HCT116 (cell line): ENCODE measurements at regions not wholly inside any gene's neighbourhood (a gene's known extent, or its start where the extent isn't known, plus 50 kb on each side); places are given as distances from the start of the nearest gene placed in this dataset.
"Not testable (repeated sequence)": the region's sequence is repeated elsewhere in the genome, so short reads cannot be mapped to it uniquely, and the experiment has no call there.

Experiments used
- ATAC-seq: fragments of 200-7000 bp; cut with Tn5 transposase; 2 replicates; pipeline ENCODE4 v1.9.1; 2020; ENCODE audit warnings: mild to moderate bottlenecking, moderate library complexity
- BruUV-seq: library from RNA; stranded (reverse); fragments of 400-500 nt; replicated peaks from 2 replicates; lab custom pipeline; 2021; lab: Mats Ljungman, UMichigan
- CTCF ChIA-PET: fragments of 300-600 bp; sonication (Branson Sonifier 250); formaldehyde crosslinking; loops from one replicate; lab custom pipeline; 2021; ENCODE audit warnings: antibody characterized with exemption; lab: Charles Lee
- POLR2A ChIA-PET: fragments of 300-600, 350-600 bp; sonication (Branson Sonifier 250); formaldehyde crosslinking; loops from one replicate; lab custom pipeline; 2021; ENCODE audit warnings: antibody characterized with exemption; lab: Charles Lee
- RAD21 ChIA-PET, 2 experiments: fragments of 300-600 bp; sonication (Branson Sonifier 250); formaldehyde crosslinking; loops; one replicate each; lab custom pipeline; 2023; ENCODE audit warnings: low total read pairs in 2 of 2; ENCODE audit not compliant: uncharacterized antibody in 2 of 2, unreplicated experiment in 2 of 2, low non-redundant PET in 1 of 2; lab: Charles Lee
- DNase-seq: peaks from one replicate; pipeline ENCODE4 v3.0.0-alpha.2; 2010; ENCODE audit warnings: low read depth, low spot score
- H2AFZ ChIP-seq: fragments of 200-600 bp; shearing (Covaris generic), sonication (generic); 2 replicates; pipeline ENCODE4 v1.6.1; 2017; ENCODE audit warnings: low read depth, mixed run types, mixed read lengths, antibody characterized with exemption, low read length; ENCODE audit not compliant: poor library complexity, severe bottlenecking
- H3K27ac ChIP-seq: 2 replicates; pipeline ENCODE4 v1.5.1; 2012; ENCODE audit warnings: low read depth, low read length
- H3K27me3 ChIP-seq: fragments of 200-600 bp; sonication (generic); 2 replicates; pipeline ENCODE4 v1.6.1; 2016; ENCODE audit warnings: mixed run types, low read length, mixed read lengths; ENCODE audit not compliant: insufficient read depth
- H3K36me3 ChIP-seq, 2 experiments: fragments of 200-500 bp in 1 of 2; fragments of 200-600 bp in 1 of 2; sonication (Bioruptor generic) in 1 of 2; sonication (generic) in 1 of 2; 2 replicates each; pipeline versions ENCODE4 v1.5.1 to v1.6.1; 2014 to 2016; ENCODE audit warnings: low read length in 2 of 2, inconsistent platforms in 1 of 2, mixed read lengths in 1 of 2, mixed run types in 1 of 2; ENCODE audit not compliant: insufficient read depth in 2 of 2, control insufficient read depth in 1 of 2
- H3K4me1 ChIP-seq, 2 experiments: fragments of 200-600 bp in 1 of 2; sonication (generic) in 1 of 2; 2 replicates each; pipeline versions ENCODE4 v1.5.1 to v1.6.1; 2012 to 2017; ENCODE audit warnings: low read length in 2 of 2, inconsistent platforms in 1 of 2, mild to moderate bottlenecking in 1 of 2, mixed read lengths in 1 of 2, mixed run types in 1 of 2, moderate library complexity in 1 of 2; ENCODE audit not compliant: insufficient read depth in 2 of 2, control insufficient read depth in 1 of 2
- H3K4me2 ChIP-seq: fragments of 200-600 bp; sonication (generic); 2 replicates; pipeline ENCODE4 v1.6.1; 2017; ENCODE audit warnings: mixed run types, low read length, mixed read lengths
- H3K4me3 ChIP-seq, 2 experiments: fragments of 200-600 bp in 1 of 2; sonication (generic) in 1 of 2; replicated peaks in 1 of 2; 2 replicates each; pipeline ENCODE4 v1.5.1; 2011 to 2016; ENCODE audit warnings: low read length in 2 of 2, control low read depth in 1 of 2, low read depth in 1 of 2, mild to moderate bottlenecking in 1 of 2, mixed read lengths in 1 of 2, mixed run types in 1 of 2
- H3K79me2 ChIP-seq: fragments of 200-600 bp; sonication (generic); 2 replicates; pipeline ENCODE4 v1.6.1; 2017; ENCODE audit warnings: mild to moderate bottlenecking, mixed run types, low read length, moderate library complexity, mixed read lengths; ENCODE audit not compliant: insufficient read depth
- H3K9ac ChIP-seq: fragments of 200-600 bp; sonication (generic); 2 replicates; pipeline ENCODE4 v1.6.1; 2016; ENCODE audit warnings: low read length, mixed read lengths
- H3K9me2 ChIP-seq: fragments of 200-600 bp; sonication (generic), shearing (Covaris generic); 2 replicates; pipeline ENCODE4 v1.6.1; 2017; ENCODE audit warnings: mixed run types, mild to moderate bottlenecking, moderate library complexity; ENCODE audit not compliant: insufficient read depth
- H3K9me3 ChIP-seq, 2 experiments: fragments of 200-500 bp in 1 of 2; fragments of 200-600 bp in 1 of 2; sonication (Bioruptor generic) in 1 of 2; sonication (generic) in 1 of 2; 2 replicates each; pipeline ENCODE4 v1.6.1; 2014 to 2017; ENCODE audit warnings: low read length in 2 of 2, mixed read lengths in 2 of 2, inconsistent platforms in 1 of 2, low read depth in 1 of 2, mild to moderate bottlenecking in 1 of 2, mixed run types in 1 of 2, moderate library complexity in 1 of 2; ENCODE audit not compliant: control insufficient read depth in 1 of 2, insufficient read depth in 1 of 2
- H4K20me1 ChIP-seq: fragments of 200-600 bp; sonication (generic), shearing (Covaris generic); 2 replicates; pipeline ENCODE4 v1.6.1; 2017; ENCODE audit warnings: mixed run types, mild to moderate bottlenecking, moderate library complexity; ENCODE audit not compliant: insufficient read depth
- EGR1 ChIP-seq: IDR thresholded peaks from 2 replicates; pipeline ENCODE4 v1.6.1; 2012; ENCODE audit warnings: low read depth
- EZH2 ChIP-seq: fragments of 200-600 bp; sonication (generic); IDR thresholded peaks from 2 replicates; pipeline ENCODE4 v1.6.1; 2017; ENCODE audit warnings: antibody characterized with exemption, mixed run types
- JUND ChIP-seq: IDR thresholded peaks from 2 replicates; pipeline ENCODE4 v1.6.1; 2012
- RAD21 ChIP-seq: IDR thresholded peaks from 2 replicates; pipeline ENCODE4 v1.6.1; 2012; ENCODE audit warnings: low read depth, mild to moderate bottlenecking
- SIN3A ChIP-seq: IDR thresholded peaks from 2 replicates; pipeline ENCODE4 v1.6.1; 2012; ENCODE audit warnings: low read depth
- SP1 ChIP-seq: IDR thresholded peaks from 2 replicates; pipeline ENCODE4 v1.6.1; 2012; ENCODE audit warnings: low read depth
- intact Hi-C: fragments of 100-400 bp; cut with micrococcal nuclease; formaldehyde crosslinking; loops from 2 replicates; pipeline ENCODE4 v1.10.0; 2022
- TF ChIP-seq, protein P1 (sequence below), 3 experiments: fragments of 200-600 bp in 1 of 3; sonication (generic) in 1 of 3; IDR thresholded peaks in 2 of 3; conservative IDR thresholded peaks in 1 of 3; 2 replicates each; pipeline ENCODE4 v1.5.1; 2012 to 2017; ENCODE audit warnings: low read depth in 2 of 3, low read length in 2 of 3, antibody characterized with exemption in 1 of 3, borderline replicate concordance in 1 of 3, control low read depth in 1 of 3, mild to moderate bottlenecking in 1 of 3, mixed read lengths in 1 of 3, mixed run types in 1 of 3, moderate library complexity in 1 of 3; ENCODE audit not compliant: insufficient read depth in 1 of 3

DNA sequence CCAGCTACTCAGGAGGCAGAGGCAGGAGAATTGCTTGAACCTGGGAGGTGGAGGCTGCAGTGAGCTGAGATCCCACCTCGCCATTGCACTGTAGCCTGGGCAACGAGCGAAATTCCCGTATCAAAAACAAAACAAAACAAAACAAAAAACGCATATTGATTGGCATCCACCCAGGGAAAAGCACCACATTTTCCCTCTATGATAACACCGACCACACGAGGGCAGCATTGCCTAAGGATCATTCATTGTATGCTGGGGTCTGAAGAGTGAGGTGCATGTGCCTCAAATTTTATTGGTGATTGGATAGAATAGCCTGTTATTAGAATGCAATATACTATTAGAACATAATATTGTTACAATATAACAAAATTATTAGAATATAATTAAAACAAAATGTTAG is 433.1 kb upstream of the AMELY start:
- CTCF ChIA-PET: no interaction called here
- no peaks in the 10 kb centered on the region for H3K4me1 ChIP-seq
- H2AFZ ChIP-seq: no peak overlapping the region
- H3K9me2 ChIP-seq: no peaks in the 10 kb centered on the region
- no peaks in the 10 kb centered on the region for H3K79me2 ChIP-seq
- POLR2A ChIA-PET: no interaction called here
- H3K4me3 ChIP-seq: no peak overlapping the region
- no peaks in the 10 kb centered on the region for H4K20me1 ChIP-seq
- H3K4me2 ChIP-seq: no peak overlapping the region
- intact Hi-C loops: no loop called here
- no peaks in the 10 kb centered on the region for H3K36me3 ChIP-seq
- RAD21 ChIA-PET: no interaction called here
- H3K27me3 ChIP-seq: no peaks in the 10 kb centered on the region
- TF ChIP-seq, protein P1, sequence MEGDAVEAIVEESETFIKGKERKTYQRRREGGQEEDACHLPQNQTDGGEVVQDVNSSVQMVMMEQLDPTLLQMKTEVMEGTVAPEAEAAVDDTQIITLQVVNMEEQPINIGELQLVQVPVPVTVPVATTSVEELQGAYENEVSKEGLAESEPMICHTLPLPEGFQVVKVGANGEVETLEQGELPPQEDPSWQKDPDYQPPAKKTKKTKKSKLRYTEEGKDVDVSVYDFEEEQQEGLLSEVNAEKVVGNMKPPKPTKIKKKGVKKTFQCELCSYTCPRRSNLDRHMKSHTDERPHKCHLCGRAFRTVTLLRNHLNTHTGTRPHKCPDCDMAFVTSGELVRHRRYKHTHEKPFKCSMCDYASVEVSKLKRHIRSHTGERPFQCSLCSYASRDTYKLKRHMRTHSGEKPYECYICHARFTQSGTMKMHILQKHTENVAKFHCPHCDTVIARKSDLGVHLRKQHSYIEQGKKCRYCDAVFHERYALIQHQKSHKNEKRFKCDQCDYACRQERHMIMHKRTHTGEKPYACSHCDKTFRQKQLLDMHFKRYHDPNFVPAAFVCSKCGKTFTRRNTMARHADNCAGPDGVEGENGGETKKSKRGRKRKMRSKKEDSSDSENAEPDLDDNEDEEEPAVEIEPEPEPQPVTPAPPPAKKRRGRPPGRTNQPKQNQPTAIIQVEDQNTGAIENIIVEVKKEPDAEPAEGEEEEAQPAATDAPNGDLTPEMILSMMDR (IDR thresholded peaks at IDR 0.05 in 2 of 3, conservative IDR thresholded peaks at IDR 0.05 in 1 of 3; ENCODE audit: borderline replicate concordance in 1 of 3, insufficient read depth in 1 of 3, low read depth in 2 of 3, low read length in 2 of 3): peak in 2 of 3 experiments; percentile 3 to 22; a peak in 1 of 6 replicates
- no peak for TF ChIP-seq SP1
- no peak for TF ChIP-seq EZH2
- no peak for TF ChIP-seq JUND
- no peak for TF ChIP-seq EGR1
- 0 out of 2 replicates have a peak, but pooled peaks have one; percentile 4 for TF ChIP-seq RAD21
- H3K9ac ChIP-seq: no peak overlapping the region
- BruUV-seq: no TSS peak
- DNase-seq (no peak), ATAC-seq (no peak; the same call in 1 of the 2 replicates)
- H3K27ac ChIP-seq: no peak overlapping the region
- H3K9me3 ChIP-seq: no peaks in the 10 kb centered on the region

- intact Hi-C loops: no loop called here
- Histone ChIP-seq H3K4me1 (no peaks in the 10 kb centered on the region), H3K4me2 (no peak overlapping the region), H3K9me3 (no peaks in the 10 kb centered on the region), H3K4me3 (no peak overlapping the region), H3K79me2 (no peaks in the 10 kb centered on the region), H4K20me1 (no peaks in the 10 kb centered on the region), H3K36me3 (no peaks in the 10 kb centered on the region), H3K9ac (no peak overlapping the region), H2AFZ (no peak overlapping the region), H3K9me2 (no peaks in the 10 kb centered on the region), H3K27me3 (no peaks in the 10 kb centered on the region), H3K27ac (no peak overlapping the region)
- TF ChIP-seq SIN3A: no peak
- BruUV-seq: no TSS peak
- ATAC-seq: no peak
- DNase-seq: no peak
- ChIA-PET POLR2A (no interaction called here), RAD21 (no interaction called here), CTCF (no interaction called here)
Observed at GRCh38 chrY:7343261-7343660, 431.7 kb upstream of the AMELY start.

- H3K9ac ChIP-seq, H3K4me2 ChIP-seq, H3K4me1 ChIP-seq, BruUV-seq, ATAC-seq, POLR2A ChIA-PET, CTCF ChIA-PET, intact Hi-C loops, H2AFZ ChIP-seq, H3K27ac ChIP-seq, H3K36me3 ChIP-seq, H3K9me3 ChIP-seq, H3K9me2 ChIP-seq, H3K4me3 ChIP-seq, DNase-seq, RAD21 ChIA-PET, H4K20me1 ChIP-seq, H3K27me3 ChIP-seq, H3K79me2 ChIP-seq: not testable (repeated sequence)
Observed at GRCh38 chrY:7342732-7343131, 431.2 kb upstream of the AMELY start.
